ENCODE measurements at regions not wholly inside any gene's neighbourhood (a gene's known extent, or its start where the extent isn't known, plus 50 kb on each side); places are given as distances from the start of the nearest gene placed in this dataset.

GRCh38 chr15:38646716-38647115 is 82.1 kb upstream of the RASGRP1 start:
- CTCF ChIA-PET = interaction anchor here (3.5 kb wide), 1 partner anchor 206 kb away, joined by 24 read pairs; no protein-coding TSS in a partner anchor

GRCh38 chr15:38647683-38648082 is 83.1 kb upstream of the RASGRP1 start:
- H3K27ac ChIP-seq (ENCODE audit: insufficient read depth, low read depth, low read length) = no peak overlapping the region
- H3K4me3 ChIP-seq (replicated peaks in 1 of 3; ENCODE audit: insufficient read depth in 1 of 3, low read depth in 1 of 3, low read length in 3 of 3) = no peak overlapping the region
- TF ChIP-seq, protein P1, sequence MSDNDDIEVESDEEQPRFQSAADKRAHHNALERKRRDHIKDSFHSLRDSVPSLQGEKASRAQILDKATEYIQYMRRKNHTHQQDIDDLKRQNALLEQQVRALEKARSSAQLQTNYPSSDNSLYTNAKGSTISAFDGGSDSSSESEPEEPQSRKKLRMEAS (IDR thresholded peaks at IDR 0.05; ENCODE audit: insufficient read depth, insufficient read length) = no peak
- TF ChIP-seq EZH2 (IDR thresholded peaks at IDR 0.05; ENCODE audit: borderline replicate concordance, low read depth, low read length, severe bottlenecking) (no peak), JUN (IDR thresholded peaks at IDR 0.05; ENCODE audit: borderline replicate concordance, insufficient read depth, insufficient read length, low read depth) (no peak), MYC (IDR thresholded peaks at IDR 0.05; ENCODE audit: low read depth, low read length) (no peak), POLR2AphosphoS5 (IDR thresholded peaks at IDR 0.05; ENCODE audit: insufficient read depth, low read depth, low read length) (no peak), POLR2A (IDR thresholded peaks at IDR 0.05; ENCODE audit: low read depth, low read length) (no peak), GATA2 (IDR thresholded peaks at IDR 0.05; ENCODE audit: insufficient read depth, insufficient read length, low read depth, low read length) (no peak), FOS (IDR thresholded peaks at IDR 0.05; ENCODE audit: borderline replicate concordance, insufficient read depth, low read length) (no peak)
- TF ChIP-seq, protein P2, sequence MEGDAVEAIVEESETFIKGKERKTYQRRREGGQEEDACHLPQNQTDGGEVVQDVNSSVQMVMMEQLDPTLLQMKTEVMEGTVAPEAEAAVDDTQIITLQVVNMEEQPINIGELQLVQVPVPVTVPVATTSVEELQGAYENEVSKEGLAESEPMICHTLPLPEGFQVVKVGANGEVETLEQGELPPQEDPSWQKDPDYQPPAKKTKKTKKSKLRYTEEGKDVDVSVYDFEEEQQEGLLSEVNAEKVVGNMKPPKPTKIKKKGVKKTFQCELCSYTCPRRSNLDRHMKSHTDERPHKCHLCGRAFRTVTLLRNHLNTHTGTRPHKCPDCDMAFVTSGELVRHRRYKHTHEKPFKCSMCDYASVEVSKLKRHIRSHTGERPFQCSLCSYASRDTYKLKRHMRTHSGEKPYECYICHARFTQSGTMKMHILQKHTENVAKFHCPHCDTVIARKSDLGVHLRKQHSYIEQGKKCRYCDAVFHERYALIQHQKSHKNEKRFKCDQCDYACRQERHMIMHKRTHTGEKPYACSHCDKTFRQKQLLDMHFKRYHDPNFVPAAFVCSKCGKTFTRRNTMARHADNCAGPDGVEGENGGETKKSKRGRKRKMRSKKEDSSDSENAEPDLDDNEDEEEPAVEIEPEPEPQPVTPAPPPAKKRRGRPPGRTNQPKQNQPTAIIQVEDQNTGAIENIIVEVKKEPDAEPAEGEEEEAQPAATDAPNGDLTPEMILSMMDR (IDR thresholded peaks at IDR 0.05; ENCODE audit: extremely low read depth in 1 of 2, insufficient read depth in 1 of 2, low read depth in 1 of 2, low read length in 2 of 2) = peak in 1 of 2 donors; percentile 7
- no peak overlapping the region for H3K9ac ChIP-seq (replicated peaks; ENCODE audit: extremely low read depth, insufficient read depth, low read length)
- DNase-seq (ENCODE audit: low read depth, low spot score) = peak; percentile 11
- H4K20me1 ChIP-seq (replicated peaks; ENCODE audit: control insufficient read depth, extremely low read depth, insufficient read depth, low read length) = no peaks in the 10 kb centered on the region
- CTCF ChIA-PET = interaction anchor here (0.6 to 3.5 kb wide), 8 partner anchors 11 to 651 kb away, joined by 3 to 24 read pairs (median 3); no protein-coding TSS in a partner anchor
- H3K27me3 ChIP-seq (ENCODE audit: control insufficient read depth in 2 of 2, insufficient read depth in 2 of 2, low read length in 2 of 2) = peaks cover 11 to 15% of the 10 kb centered on the region in 2 experiments
- no peaks in the 10 kb centered on the region for H3K9me3 ChIP-seq (replicated peaks; ENCODE audit: control insufficient read depth, insufficient read depth, low read length)
- BruUV-seq (replicated peaks) = no TSS peak
- no peak for FAIRE-seq
- H2AFZ ChIP-seq (ENCODE audit: low read depth, low read length) = no peak overlapping the region
- intact Hi-C loops (cut with micrococcal nuclease) = no loop called here
- dilution Hi-C loops (cut with MboI; ENCODE audit: extremely low pct_ligation_motif_present, low sequenced_read_pairs) = no loop called here
- POLR2A ChIA-PET = no interaction called here
- no peaks in the 10 kb centered on the region for H3K36me3 ChIP-seq (ENCODE audit: control insufficient read depth in 2 of 2, extremely low read depth in 1 of 2, insufficient read depth in 2 of 2, low read length in 2 of 2)
- H3K9me1 ChIP-seq (replicated peaks; ENCODE audit: control insufficient read depth, extremely low read depth, insufficient read depth, low read length) = no peaks in the 10 kb centered on the region
- H3K4me2 ChIP-seq (ENCODE audit: insufficient read depth, low read length) = no peak overlapping the region
- H3K4me1 ChIP-seq (ENCODE audit: control insufficient read depth, extremely low read depth, insufficient read depth, low read length) = no peaks in the 10 kb centered on the region
- H3K79me2 ChIP-seq (ENCODE audit: control insufficient read depth, insufficient read depth, low read length) = no peaks in the 10 kb centered on the region

More at GRCh38 chr15:38646716-38647115, 82.1 kb upstream of the RASGRP1 start:
- Histone ChIP-seq H3K27ac (ENCODE audit: insufficient read depth, low read depth, low read length) (no peak overlapping the region), H2AFZ (ENCODE audit: low read depth, low read length) (no peak overlapping the region), H3K4me1 (ENCODE audit: control insufficient read depth, extremely low read depth, insufficient read depth, low read length) (no peaks in the 10 kb centered on the region), H4K20me1 (replicated peaks; ENCODE audit: control insufficient read depth, extremely low read depth, insufficient read depth, low read length) (no peaks in the 10 kb centered on the region), H3K36me3 (ENCODE audit: control insufficient read depth in 2 of 2, extremely low read depth in 1 of 2, insufficient read depth in 2 of 2, low read length in 2 of 2) (no peaks in the 10 kb centered on the region), H3K9me1 (replicated peaks; ENCODE audit: control insufficient read depth, extremely low read depth, insufficient read depth, low read length) (no peaks in the 10 kb centered on the region), H3K9me3 (replicated peaks; ENCODE audit: control insufficient read depth, insufficient read depth, low read length) (no peaks in the 10 kb centered on the region), H3K4me2 (ENCODE audit: insufficient read depth, low read length) (no peak overlapping the region), H3K9ac (replicated peaks; ENCODE audit: extremely low read depth, insufficient read depth, low read length) (no peak overlapping the region), H3K4me3 (replicated peaks in 1 of 3; ENCODE audit: insufficient read depth in 1 of 3, low read depth in 1 of 3, low read length in 3 of 3) (no peak overlapping the region), H3K79me2 (ENCODE audit: control insufficient read depth, insufficient read depth, low read length) (no peaks in the 10 kb centered on the region), H3K27me3 (ENCODE audit: control insufficient read depth in 2 of 2, insufficient read depth in 2 of 2, low read length in 2 of 2) (peaks cover 11 to 12% of the 10 kb centered on the region in 2 experiments)
- BruUV-seq (replicated peaks) = no TSS peak
- POLR2A ChIA-PET = no interaction called here
- intact Hi-C loops (cut with micrococcal nuclease) (no loop called here), dilution Hi-C loops (cut with MboI; ENCODE audit: extremely low pct_ligation_motif_present, low sequenced_read_pairs) (no loop called here)
- FAIRE-seq (no peak), DNase-seq (ENCODE audit: low read depth, low spot score) (no peak)
- no peak for TF ChIP-seq MYC (IDR thresholded peaks at IDR 0.05; ENCODE audit: low read depth, low read length)
- no peak for TF ChIP-seq GATA2 (IDR thresholded peaks at IDR 0.05; ENCODE audit: insufficient read depth, insufficient read length, low read depth, low read length)

Measured in endothelial cell of umbilical vein (primary cell).